ENCODE measurements at regions not wholly inside any gene's neighbourhood (a gene's known extent, or its start where the extent isn't known, plus 50 kb on each side); places are given as distances from the start of the nearest gene placed in this dataset.

DNA sequence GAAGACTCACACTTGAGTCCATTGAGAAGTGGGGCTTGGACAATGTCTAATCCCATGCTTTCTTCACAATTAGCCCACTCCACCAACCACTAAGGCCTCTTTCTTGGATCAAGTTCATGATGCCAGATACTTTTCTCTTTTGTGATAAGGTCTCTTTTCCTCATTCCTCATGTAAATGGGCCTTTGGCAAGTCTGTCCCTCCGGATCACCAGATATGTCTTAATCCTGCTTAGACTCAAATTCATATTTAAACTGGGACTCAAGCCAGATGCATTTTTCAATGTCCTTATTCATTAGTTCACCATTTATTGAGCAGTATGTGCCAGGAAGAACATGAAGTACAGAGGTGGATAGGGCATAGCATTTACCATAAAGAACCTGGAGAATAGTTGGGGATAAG lies 671.1 kb downstream of the TBL1XR1 start:
- no peak for DNase-seq

DNA sequence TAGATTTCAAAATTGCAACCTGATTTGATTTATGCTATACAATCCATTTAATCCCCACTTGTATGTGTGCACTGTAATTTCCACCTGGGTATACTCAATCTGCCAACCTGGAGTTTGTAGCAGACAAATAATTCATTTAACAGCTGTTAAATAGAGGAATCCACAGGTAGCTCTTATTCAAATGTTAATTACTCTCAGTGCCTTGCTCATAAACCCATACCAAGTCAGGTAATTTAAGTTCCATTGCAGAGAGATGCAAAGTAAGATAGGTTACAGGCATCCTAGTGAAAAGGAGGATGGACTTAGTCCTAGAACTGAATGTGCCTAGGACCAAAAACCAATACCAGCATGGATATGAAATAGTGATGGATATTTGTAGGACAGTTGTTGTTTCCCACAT lies 674.2 kb downstream of the TBL1XR1 start:
- no peak for DNase-seq

DNA sequence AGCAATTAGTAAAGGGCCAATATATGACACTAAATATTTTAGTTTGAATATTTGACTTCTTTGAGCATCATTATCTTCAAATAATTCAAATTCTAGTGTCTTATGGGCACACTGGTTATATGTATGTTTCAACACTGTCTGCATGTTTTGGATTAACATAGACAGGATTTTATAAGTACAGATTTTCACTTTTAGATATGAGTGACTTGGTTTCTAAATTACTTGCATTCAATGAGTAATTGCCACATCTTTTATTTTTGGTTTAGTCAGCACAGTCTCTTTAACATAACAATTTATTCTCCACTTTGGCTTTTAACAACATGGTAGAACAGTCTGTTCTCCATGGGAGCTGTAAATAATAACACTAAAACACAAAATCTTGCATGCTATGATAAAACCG lies 674.8 kb downstream of the TBL1XR1 start:
- no peak for DNase-seq

DNA sequence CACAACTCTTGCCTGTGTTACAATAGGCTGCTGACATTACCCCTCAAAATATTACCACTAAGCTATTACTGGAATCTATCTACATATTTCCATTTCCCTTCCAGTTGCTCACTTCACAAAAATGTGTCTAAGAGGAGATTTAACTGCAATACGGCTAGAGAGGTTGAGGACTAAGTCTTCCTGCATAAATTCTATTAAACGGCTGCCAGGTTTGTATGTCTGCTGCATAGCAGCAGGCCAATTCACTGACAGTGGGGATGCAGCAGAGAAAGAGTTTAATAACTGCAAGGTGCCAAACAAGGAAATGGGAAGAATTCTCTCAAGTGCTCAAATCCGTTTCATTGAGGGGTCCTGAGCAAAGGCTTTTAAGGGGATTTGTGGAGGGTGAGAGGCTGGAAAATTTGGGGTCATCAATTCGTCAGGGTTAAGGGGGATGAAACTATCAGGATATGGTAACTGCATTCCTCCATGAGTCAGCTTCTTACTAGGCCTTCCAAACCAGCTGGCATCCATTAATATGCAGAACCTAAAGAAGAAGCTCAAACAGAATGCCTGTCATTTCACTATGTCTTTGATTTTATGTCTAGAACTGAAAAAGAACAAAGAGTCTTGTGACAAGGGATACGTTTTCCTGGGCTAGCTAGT lies 675.6 kb downstream of the TBL1XR1 start:
- no peak for DNase-seq

DNA sequence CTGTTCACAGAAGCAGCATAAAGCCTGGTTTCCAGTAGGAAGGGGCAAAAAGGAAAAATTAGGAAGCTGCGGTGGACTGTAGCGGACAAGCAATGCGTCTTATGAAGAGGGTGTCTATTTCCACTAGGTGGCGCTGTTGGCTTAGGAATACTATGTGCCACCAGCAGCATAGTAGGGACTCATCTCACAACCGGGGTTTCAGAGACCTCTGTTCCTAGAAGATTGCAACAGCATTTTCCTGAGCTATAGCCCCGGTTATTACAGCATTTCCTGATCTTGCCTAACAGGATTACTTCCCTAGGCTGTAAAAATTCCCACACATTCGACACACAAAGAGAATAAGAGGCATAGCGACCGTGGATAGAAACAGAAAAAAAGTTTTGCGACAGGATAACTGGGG lies 683.0 kb downstream of the TBL1XR1 start:
- DNase-seq: no peak

DNA sequence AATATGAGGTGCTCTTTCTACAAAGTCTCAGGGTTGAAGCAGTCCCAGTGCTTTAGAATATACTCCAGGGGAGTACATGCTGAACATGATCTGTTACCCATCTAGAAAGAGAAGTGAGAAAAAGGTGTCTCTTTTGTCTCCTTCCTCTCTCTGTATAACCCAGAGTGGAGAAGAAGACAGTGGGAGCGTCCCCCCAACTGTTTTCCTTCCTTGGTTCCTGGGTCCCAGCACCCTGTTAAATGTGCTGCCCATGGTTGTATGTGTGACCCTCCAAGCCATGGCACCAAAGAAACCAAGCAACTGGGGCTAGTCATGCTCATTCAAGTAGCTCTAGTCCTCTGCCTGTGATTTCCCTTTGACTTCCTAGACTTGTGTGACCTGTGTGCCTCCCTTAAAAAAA lies 683.7 kb downstream of the TBL1XR1 start:
- DNase-seq: no peak

DNA sequence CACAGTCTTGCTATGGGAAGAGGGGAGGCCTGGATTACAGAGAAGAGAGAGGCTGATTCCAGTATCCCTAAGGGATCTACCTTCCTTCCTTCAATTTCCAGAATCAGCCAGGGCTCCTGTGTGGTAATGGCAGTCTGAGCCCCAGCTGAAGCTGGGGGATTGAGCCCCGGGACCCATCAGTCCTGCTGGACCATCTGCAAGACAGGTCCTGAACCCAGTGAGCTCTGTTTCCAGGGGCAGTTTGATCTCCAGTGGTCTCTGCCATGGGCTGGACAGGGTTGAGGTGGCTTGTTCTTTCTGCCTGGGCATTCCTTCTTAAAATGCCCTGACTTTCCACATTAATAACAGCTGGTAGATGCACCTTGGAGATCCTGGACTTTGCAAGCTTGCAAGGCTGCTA lies 685.2 kb downstream of the TBL1XR1 start:
- DNase-seq: no peak

DNA sequence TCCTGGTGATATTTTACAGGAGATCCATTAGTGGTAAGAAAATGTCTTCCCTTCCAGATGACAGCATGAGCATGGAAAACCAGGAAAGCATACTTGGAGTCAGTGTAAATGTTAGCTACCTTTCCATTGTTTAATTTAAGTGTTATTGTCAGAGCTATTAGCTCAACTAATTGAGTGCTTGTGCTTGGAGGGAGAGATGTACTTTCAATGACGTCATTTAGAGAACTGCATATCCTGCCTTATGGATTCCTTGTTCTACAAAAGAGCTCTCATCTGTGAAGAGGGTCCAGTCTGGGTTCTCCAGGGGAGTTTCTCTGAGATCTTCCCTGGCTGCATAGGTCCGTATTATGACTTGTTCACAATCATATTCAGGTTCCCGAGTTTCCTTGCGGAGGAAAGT lies 687.2 kb downstream of the TBL1XR1 start:
- DNase-seq: no peak

DNA sequence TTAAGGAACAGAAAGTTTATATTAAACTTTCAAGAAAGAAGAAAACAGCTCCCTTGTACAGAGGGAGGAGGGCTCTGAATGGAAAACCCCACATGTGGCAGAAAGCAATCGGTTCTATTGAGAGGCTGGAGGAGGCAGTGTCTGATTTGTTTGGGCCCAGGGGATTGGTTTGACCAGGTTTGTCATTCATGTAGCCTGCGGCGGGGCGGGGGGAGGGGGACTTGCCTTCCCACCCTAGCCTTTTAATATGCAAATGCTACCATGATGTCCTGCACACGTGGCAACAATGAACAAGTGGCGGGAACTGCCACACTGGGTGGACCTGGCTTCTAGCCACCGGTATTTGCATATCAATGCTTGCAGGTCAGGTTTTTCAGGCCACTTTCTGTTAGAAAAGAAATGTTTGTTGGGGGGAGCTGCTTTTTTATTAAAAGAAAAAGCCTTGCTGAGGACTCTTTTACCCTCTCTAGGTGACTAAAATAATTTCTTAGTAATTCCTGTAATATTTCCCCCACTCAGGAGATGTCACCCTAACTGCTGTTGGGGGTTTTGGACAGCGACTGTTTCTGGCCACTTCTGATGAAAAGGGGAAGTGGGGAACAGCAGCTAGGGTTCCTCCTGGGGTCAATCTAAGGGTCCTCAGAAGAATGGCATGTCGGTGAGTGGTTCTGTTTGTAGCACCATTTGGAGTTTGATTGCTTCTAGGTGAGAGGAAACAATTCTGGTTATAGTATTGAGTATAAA lies 691.2 kb downstream of the TBL1XR1 start:
- no peak for DNase-seq

DNA sequence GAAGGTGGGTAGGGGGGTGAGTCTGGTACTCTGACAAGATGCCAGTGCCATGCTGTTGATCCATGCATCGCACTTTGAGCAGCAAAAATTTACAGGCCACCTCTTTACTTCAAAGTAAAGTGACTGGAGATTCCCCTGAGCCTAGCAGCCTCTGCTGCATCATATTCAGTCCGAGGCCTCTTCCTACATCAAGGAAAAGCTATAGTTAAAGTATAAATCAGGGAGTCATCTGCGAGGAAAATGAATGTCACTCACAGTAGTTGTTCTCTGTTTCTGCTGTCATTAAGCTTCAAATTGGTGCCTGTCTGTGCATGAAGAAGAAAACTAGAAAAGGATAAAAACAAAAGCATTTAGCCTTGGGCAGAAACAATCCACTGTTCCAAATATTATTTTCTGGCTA lies 706.2 kb downstream of the TBL1XR1 start:
- no peak for DNase-seq

DNA sequence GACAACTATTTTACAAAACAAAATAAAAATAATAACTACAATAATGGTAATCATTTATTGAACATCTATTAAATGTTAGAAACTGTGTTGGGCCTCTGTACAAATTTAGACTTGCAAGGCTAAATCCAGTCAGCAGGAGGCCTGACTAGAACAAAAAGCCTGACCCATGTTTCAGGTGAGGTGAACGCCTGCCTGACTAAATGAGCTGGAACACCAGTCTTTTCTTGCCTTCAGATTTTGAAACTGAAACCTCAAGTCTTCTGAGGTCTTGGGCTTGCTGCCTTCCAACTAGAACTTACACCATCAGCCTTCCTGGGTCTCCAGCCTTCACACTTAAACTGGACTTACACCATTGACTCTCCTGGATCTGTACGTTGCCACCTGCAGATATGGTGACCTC lies 706.9 kb downstream of the TBL1XR1 start:
- DNase-seq: no peak

DNA sequence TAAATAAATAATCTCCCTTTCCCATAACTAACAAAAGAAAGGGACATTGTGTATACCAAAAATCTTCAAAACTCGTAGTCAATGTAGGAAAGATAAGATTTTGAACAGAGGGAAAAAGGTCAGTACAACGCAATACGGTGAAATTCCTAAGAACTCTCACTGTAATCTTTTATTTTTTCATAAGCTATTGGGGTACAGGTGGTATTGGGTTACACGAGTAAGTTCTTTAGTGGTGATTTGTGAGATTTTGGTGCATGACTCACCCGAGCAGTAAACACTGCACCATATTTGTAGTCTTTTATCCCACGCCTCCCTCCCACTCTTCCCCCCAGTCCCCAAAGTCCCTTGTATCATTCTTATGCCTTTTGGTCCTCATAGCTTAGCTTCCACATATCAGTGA lies 718.0 kb downstream of the TBL1XR1 start:
- DNase-seq: no peak

DNA sequence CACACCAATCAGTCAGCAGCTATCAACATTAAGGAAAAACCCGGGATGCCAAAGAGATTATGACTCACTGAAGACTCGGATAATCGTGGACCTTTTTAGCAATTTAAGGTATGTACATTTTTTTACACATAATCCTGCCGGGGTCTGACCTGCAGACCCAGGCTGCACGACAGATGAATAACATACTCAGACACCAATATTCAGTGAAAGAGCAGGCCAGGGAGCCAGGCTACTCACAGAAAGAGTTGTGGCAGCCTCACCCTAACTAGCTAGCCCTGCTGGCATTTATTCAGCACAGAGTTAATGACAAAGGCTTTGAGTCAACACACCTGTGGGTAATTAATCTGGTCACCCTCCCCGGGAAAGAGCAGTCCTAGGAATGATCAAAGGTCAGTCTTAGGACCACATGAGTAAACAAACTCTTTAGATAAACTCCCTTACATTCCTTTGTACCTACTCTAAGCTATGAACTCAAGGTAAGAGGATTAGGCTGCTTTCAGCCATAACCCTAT lies 727.5 kb downstream of the TBL1XR1 start:
- DNase-seq: no peak

DNA sequence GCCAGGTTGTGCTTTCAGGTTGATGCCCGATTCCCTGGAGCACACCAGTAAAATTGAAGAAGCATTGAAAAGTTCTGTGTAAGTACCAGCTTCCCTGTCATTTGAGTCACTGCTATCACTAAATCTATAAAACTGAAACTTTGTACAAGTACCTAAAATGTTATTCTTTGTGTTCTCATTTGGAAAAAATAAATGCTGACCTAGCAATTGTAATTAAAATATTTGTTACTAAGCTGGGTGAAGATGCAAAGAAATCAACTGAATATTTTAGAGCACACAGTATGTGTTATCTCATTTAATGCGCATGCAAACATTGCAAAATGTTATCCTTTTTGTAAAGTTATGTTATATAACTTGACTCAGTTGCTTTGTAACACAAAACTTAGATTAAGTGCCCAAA lies 733.7 kb downstream of the TBL1XR1 start:
- DNase-seq: no peak

DNA sequence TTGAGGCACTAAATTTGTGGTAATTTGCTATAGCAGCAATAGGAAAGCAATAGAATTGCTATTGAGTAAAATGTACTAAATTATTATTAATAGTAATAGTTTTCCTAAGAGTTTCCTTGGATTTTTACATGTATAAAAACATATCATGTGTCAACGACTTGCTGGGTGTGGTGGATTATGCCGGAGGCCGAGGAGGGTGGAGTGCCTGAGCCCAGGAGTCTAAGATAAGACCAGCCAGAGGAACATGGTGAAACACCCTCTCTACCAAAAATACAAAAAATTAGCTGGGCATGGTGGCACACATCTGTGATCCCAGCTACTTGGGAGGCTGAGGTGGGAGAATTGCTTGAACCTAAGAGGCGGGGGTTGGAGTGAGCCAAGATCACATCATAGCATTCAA lies 749.9 kb downstream of the TBL1XR1 start:
- DNase-seq: no peak

DNA sequence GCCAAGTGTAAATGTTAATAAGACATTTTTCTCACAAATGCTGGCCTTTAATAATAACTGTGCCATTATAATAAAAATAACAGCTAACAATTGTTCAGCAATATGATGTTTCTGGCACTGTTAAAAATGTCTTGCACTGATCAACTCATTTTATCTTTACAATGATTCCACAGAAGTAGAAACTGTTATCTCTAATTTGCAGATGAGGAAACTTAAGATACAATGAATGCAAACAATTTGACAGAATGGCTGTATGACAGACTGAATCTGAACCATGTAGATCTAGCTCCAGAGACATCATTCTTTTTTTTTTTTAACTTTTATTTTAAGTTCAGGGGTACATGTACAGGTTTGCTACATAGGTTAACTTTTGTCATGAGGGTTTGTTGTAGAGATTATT lies 755.0 kb downstream of the TBL1XR1 start:
- no peak for DNase-seq

DNA sequence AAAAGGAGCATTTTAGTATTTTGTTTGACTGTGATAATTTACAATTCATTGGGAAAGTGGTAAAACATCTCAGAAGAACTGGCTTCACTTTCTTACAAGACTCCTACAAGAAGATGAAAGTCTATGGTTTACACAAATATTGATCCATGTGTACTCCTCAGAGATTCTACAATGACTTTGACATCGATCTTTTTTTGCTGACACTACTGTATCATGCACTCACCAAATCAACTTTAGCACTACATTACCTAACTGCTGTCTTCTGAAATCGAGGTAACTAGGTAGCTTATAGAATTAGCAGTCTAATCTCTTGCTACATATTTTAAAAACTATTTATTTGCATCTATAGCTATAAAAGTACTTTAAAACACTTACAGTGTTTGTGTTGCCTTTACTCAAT lies 757.6 kb downstream of the TBL1XR1 start:
- no peak for DNase-seq

DNA sequence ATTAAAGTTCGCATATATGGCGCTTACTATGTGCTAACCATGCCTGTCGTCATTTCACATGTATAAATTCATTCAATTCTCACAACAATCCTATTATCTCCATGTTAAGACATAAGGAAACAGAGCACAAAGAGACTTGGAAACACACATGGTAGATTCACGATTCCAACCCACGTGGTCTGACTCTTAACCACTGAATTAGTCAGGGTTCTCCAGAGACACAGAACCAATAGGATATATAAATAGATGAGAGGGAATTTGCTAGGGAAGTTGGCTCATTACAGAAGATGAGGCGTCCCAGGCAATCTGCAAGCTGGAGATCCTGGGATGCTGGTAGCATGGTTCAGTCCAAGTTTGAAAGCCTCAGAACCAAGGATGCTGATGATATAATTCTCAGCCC lies 765.3 kb downstream of the TBL1XR1 start:
- no peak for DNase-seq

DNA sequence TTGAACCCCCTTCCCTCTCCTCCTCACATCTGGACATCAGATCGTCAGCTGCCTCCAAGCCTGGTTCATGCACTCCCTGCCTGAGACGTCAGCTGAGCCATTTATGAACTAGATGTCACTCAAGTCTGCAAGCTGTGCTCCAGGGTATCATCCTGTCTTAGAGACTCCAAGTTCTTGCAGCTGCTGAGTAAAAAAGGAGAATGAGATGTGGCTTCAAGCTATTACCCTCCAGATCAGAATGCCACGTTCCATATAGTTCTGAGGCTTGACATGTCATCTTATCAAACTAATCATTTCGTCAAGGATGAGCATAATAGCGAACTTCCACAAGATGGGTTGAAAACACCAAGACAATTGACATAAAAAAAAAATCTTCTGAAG lies 766.3 kb downstream of the TBL1XR1 start:
- no peak for DNase-seq

DNA sequence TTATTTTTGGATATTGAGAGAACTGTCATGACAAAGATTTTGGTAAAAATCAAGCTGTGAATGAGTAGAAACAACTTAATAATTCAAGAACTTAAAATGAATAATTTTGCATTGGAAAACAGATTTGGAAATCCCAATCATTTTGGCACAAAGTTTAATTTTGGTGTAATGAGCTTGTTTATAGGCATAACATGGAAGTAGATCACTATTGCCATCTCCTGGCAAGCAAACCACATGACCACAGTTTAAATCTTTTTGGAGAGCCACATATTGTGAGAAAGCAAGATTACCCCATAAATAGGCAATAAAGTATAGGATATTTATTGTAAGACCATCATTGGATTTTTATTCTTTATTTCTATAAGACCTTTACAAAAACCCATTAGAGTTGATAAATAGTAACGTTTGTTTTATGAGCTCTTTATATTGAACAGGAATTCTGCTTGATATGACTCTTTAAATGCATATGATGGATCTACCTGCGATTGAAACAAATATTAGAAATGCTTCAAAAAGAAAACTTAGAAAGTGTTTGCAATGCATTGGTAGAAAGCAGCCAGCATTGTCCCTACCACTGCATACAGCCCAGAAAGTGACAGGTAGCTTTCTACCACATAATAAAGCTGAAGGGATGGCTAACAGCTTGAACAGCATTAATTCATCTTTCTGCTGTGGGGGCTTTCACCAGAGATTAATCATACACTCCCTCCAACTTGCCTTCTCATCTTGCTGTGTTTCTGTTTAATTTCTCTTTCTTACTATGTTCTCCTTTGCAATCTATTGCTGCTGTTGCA lies 766.8 kb downstream of the TBL1XR1 start:
- DNase-seq: peak; percentile 66

DNA sequence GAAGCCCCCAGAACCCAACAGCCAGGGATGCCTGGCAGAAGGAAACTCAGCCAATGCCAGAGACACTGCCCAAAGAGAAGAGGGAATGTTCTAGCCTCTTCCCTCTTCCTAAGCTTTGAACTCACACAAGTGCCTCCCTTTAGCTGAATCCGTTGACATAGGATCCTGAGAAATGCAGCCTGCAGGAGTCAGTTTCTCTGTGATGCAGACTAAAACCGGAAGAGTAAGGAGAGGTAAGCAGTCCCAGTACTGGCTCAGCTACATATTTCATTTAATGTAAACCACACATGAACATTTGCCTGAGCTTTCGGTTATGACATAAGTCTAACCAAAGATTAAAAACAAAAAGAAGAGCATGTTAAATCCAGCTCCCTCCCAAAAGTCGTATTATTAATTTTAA lies 768.7 kb downstream of the TBL1XR1 start:
- no peak for DNase-seq

DNA sequence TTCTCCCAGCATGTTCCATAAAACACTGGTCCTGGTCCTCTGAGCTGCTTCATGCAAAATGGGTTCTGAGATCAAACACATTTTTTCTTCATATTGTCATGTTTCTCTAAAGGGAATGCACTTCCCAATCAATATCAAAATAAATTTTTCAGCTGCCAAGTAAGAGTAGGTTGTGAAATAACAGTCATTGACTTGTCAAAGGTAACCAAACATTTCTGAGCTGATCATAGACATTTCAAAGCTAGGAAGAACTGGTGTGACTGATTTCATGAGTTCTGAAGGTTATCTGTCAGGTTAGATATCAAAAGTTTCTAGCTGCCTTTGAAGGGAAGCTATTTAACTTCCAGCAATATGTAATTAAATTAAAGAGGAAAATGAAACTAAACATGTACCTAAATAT lies 770.9 kb downstream of the TBL1XR1 start:
- DNase-seq: no peak

DNA sequence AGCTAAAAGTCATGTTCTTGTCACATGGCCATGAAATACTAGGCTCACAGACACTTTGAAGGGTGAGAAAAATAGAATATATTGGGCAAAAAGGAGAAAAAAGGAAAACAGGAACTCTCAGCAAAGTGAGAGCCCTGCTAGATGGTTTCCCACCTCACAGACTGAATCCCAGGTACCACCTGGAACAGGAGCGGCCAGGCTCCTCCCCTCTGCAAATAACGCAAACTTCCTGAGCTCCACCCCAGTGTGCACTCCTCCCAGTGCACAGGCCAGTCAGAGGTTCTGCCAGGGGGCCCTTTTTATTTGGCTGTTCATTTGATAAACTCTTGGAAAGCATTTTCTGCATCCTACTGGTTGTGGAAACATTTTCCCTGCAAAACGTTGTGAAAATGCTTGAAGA lies 780.4 kb downstream of the TBL1XR1 start:
- DNase-seq: no peak

DNA sequence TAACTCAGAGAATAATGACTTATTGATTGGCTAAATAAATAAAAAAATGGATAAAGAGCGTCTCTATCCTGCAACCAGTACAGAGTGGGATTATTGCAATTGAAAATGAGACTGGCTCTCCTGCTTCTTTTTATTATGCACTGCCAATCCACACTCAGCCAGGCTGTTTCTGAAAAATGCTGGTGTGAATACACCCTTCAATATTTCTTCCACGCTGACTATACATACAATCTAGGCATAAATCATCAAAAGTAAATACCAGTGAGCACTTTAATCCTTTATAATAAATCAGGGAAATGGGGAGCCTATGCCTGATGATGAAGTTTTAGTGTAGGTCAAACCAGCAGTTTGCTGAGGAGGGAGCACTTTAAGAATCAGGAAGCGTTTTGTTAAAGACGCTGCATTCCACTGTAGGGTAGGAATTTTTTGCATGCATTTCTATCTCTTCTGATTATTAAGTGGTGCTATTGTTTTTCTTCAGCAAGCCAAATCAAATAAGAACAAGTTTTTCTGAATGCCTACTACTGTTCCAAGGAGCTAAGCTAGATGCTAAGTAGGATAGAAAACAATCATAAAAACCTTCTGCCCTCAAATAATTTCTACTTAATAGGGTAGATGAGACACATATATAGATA lies 781.5 kb downstream of the TBL1XR1 start:
- DNase-seq: no peak
